ENCODE measurements at regions not wholly inside any gene's neighbourhood (a gene's known extent, or its start where the extent isn't known, plus 50 kb on each side); places are given as distances from the start of the nearest gene placed in this dataset.
"Not testable (repeated sequence)": the region's sequence is repeated elsewhere in the genome, so short reads cannot be mapped to it uniquely, and the experiment has no call there.

- peak in 1 of 14 donors; percentile 20 for DNase-seq
These were observed 54.0 kb upstream of the RBFOX1 start for GRCh38 chr16:7278636-7279035.

GRCh38 chr16:7272567-7273158 lies 60.0 kb upstream of the RBFOX1 start:
- DNase-seq = no peak

GRCh38 chr16:7271486-7271885 lies 61.2 kb upstream of the RBFOX1 start:
- no peak for DNase-seq

- no peak for DNase-seq
These were observed 61.8 kb upstream of the RBFOX1 start for GRCh38 chr16:7270823-7271222.

GRCh38 chr16:7270006-7270405 lies 62.6 kb upstream of the RBFOX1 start:
- no peak for DNase-seq

GRCh38 chr16:7268182-7268581 lies 64.5 kb upstream of the RBFOX1 start:
- peak in 8 of 14 donors; percentile 1 to 42 (median 6) for DNase-seq

- no peak for DNase-seq
These were observed 75.6 kb upstream of the RBFOX1 start for GRCh38 chr16:7257016-7257415.

GRCh38 chr16:7246578-7246977 lies 86.1 kb upstream of the RBFOX1 start:
- DNase-seq = no peak

GRCh38 chr16:7239547-7239946 lies 93.1 kb upstream of the RBFOX1 start:
- no peak for DNase-seq

GRCh38 chr16:7236824-7237410 lies 95.7 kb upstream of the RBFOX1 start:
- peak in 1 of 14 donors; percentile 16 for DNase-seq

- peak in 1 of 14 donors; percentile 22 for DNase-seq
These were observed 98.7 kb upstream of the RBFOX1 start for GRCh38 chr16:7233975-7234374.

- DNase-seq = no peak
These were observed 100.9 kb upstream of the RBFOX1 start for GRCh38 chr16:7231762-7232161.

- DNase-seq = not testable (repeated sequence)
These were observed 103.0 kb upstream of the RBFOX1 start for GRCh38 chr16:7229433-7230218.

GRCh38 chr16:7227229-7227721 lies 105.4 kb upstream of the RBFOX1 start:
- no peak for DNase-seq

- no peak for DNase-seq
These were observed 111.5 kb upstream of the RBFOX1 start for GRCh38 chr16:7221157-7221556.

- DNase-seq = peak in 1 of 14 donors; percentile 3
These were observed 113.7 kb upstream of the RBFOX1 start for GRCh38 chr16:7218936-7219335.

GRCh38 chr16:7217797-7218196 lies 114.8 kb upstream of the RBFOX1 start:
- DNase-seq = no peak

- DNase-seq = no peak
These were observed 115.9 kb upstream of the RBFOX1 start for GRCh38 chr16:7216719-7217118.

GRCh38 chr16:7211781-7212180 lies 120.9 kb upstream of the RBFOX1 start:
- DNase-seq = no peak

- DNase-seq = no peak
These were observed 123.0 kb upstream of the RBFOX1 start for GRCh38 chr16:7209598-7209997.

GRCh38 chr16:7206469-7206868 lies 126.2 kb upstream of the RBFOX1 start:
- no peak for DNase-seq

GRCh38 chr16:7200320-7200719 lies 132.3 kb upstream of the RBFOX1 start:
- DNase-seq = no peak

- DNase-seq = no peak
These were observed 147.0 kb upstream of the RBFOX1 start for GRCh38 chr16:7185689-7186088.

GRCh38 chr16:7185165-7185564 lies 147.5 kb upstream of the RBFOX1 start:
- no peak for DNase-seq

Measured in C1 segment of cervical spinal cord (tissue), 14 donors.